GM18517 (cell line): ENCODE measurements at regions not wholly inside any gene's neighbourhood (a gene's known extent, or its start where the extent isn't known, plus 50 kb on each side); places are given as distances from the start of the nearest gene placed in this dataset.
"Not testable (repeated sequence)": the region's sequence is repeated elsewhere in the genome, so short reads cannot be mapped to it uniquely, and the experiment has no call there.

Source experiments
- ATAC-seq: cut with Tn5 transposase; IDR thresholded peaks from one replicate; pipeline ENCODE4 v1.9.1; 2021; ENCODE audit warnings: mild to moderate bottlenecking, moderate library complexity; ENCODE audit not compliant: unreplicated experiment

DNA sequence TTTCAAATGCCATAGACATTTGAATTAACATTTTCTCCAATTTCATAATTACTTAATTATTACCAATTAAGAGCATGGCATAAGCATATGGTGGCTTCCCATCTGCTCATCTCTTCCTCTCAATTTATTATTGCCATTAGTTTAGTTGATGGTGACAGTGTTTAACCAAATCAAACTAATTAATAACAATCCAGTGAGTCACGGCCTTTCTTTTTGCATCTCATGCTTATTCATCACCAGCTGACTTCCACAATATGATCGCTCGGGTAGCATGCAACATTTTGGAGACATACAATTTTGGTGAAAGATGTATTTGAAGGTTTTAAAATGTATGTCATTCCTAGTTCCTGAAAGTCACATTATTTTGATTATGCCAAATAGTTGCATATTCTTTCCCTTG lies 172.8 kb upstream of the TACR3 start:
- ATAC-seq = no peak

- ATAC-seq = no peak
Observed at GRCh38 chr4:103887191-103887590, 167.4 kb upstream of the TACR3 start.

DNA sequence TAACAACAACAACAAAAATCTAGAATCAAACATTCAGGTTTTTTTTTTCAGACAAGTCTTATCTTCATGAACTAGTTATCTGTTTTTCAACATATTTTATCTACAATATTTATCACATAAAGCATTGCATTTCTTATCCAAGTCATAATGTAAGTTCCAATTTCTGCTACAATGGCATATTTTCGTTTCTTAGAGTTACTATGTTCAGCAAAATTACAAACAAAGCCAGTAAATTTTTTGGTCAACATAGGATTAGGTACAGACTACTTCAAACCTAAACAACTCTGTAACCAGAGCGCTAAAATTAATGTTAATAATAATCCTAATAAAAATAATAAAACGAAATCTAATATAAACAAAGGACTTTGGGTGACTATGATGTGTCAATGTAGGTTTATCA lies 165.4 kb upstream of the TACR3 start:
- no peak for ATAC-seq

DNA sequence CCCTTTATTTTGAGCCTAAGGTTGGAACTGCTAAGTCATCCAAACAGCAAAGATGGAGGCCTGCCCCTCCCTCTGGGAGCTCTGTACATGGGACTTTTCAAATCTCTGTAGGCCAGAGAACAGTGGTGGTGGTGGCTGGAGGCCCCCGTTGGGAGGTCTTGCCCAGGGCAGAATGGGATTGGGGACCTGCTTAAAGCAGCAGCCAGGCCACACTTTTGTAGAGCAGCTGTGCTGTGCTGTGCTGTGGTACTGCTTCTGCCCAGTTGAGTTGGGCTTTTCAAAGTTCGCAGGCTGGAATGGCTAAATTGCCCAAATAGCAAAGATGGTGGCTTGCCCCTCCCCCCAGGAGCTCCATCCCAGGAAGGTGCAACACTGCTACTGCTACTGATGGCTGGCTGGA lies 147.5 kb upstream of the TACR3 start:
- no peak for ATAC-seq

- ATAC-seq = no peak
Observed at GRCh38 chr4:103853627-103854026, 133.8 kb upstream of the TACR3 start.

DNA sequence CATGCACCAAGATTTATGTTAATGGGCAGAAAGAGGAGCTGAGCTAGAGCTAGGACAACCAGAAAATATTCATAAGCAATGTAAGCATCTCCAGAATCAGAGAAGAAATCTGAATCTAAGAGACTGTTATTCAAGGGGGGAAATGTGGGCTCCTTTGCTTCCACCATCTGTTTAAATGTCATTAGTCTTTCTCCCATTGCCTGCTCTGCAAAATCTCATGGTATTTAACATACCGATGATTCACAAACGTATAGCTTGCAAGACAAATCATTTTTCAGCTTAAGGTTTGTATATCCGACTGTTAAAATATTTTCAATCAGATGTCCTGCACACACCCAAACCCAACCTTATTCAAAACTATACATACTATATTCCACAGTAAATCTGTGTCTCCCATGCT lies 133.4 kb upstream of the TACR3 start:
- ATAC-seq = no peak

DNA sequence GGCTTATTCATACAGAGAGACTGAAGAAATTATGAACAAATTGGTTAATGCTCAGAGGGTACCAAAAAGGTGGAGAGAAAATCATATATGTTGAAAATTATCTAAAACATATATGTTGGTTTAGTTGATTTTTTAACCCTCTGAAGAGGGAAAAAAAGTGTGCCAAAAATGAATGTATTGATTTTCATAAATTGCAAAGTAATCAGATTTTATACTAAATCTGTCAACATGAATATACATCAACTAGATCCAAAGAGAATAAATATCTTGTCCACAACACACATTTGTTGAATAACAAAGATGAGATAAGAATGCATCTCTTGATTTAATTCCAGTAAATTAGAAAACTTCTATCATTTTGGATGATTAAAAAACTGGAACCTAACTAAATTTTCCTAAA lies 125.3 kb upstream of the TACR3 start:
- ATAC-seq = no peak

GRCh38 chr4:103842637-103843239 lies 123.0 kb upstream of the TACR3 start:
- no peak for ATAC-seq

DNA sequence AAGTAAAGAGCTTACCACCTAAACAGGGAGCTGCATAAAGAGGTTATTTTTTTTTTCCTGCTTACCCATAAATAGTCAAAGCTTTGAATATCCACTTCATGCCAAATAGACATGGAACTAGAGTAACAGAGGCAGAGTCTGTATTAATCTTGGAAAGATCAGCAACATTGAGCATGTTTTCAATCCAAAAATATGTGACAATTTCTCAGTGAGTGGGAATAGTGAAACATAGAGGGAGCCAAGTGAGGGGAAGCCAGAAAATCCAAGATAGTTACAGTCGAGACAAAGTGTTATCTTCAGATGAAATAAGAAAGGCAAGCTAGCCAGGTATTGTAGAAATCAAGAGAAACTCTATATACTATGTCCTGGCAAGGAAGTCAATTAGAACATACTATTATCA lies 122.3 kb upstream of the TACR3 start:
- ATAC-seq = no peak

DNA sequence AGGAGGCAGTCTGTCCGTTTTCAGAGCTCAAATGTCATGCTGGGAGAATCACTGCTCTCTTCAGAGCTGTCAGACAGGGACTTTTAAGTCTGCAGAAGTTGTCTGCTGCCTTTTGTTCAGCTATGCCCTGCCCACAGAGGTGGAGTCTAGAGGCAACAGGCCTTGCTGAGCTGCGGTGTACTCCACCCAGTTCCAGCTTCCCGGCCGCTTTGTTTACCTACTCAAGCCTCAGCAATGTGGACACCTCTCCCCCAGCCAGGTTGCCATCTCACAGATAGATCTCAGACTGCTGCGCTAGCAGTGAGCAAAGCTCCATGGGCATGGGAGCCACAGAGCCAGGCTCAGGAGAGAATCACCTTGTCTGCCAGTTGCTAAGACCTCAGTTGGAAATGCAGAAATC lies 90.5 kb upstream of the TACR3 start:
- not testable (repeated sequence) for ATAC-seq

DNA sequence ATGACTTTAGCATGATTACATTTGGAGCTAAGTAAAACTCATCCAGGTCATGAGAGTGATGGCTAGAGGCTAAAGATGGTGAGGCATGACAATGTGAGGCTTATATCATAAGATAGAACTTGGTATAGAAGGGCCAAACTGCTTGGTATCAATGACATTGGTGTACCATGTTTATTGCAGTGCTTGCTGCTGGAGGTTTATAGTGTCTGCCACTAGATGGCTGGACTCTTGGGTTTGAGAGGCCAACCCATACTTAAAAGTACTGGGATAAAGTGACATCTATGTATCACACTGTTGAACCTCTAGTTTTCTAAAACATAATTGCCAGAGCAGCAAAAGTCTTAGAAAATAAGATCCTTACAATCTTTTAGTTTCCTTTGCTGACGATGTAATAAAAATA lies 83.0 kb upstream of the TACR3 start:
- no peak for ATAC-seq

DNA sequence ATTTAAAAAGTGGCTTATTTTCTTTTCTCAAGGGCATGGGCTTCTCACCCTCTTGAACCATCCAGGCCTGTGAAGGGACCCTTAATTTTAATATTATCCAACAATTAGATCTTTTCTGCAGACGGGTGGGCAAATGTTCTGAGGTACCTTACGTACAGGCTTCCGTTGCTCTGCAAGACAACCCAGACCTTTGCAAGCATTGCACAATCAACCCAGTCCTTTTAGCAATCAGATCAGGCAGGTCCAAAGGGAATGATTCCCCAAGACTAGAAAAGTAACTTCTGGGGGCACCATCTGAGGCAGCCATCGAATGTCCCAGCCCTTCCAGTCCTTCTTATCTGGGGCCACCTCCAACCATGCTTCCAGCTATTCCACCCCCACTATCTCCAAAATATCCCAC lies 67.3 kb upstream of the TACR3 start:
- ATAC-seq = no peak

GRCh38 chr4:103786593-103786992 lies 66.8 kb upstream of the TACR3 start:
- no peak for ATAC-seq

DNA sequence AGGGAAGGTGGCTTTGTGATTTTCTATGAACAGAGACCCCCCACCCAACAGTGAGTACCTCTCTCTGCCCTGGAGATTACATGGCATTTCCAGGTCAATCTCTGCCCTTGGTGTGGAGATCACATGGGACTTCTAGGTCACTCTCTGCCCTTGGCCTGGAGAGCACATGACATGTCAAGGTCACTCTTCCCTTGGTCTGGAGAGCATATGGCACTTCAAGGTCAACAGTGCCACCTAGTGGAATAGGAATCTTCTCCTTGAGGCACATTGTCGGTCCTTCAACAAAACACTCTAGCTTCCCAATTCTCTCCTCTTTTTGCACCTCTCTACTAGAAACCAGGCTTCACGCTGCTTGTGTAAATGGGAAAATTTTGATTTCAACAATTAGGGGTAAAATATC lies 66.2 kb upstream of the TACR3 start:
- peak; percentile 87 for ATAC-seq

DNA sequence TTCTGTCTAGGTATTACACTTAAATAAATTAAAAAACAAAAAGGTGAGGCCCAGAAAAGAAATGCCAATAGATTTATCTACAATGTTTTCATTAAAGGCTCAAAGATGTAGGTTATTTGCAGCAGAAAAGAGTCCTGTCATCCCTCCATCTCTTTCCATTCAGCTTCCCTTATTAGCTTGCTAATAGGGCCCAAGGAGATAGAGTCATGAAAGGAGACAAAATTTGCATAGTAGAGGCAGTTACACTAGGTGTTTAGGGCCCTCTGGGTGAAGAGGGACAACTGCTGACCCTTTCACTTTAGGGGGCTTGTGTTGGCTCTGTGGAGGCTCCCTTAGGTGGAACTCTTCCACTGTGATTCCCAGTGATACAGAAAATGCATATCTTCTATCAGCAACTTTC lies 58.4 kb upstream of the TACR3 start:
- no peak for ATAC-seq

GRCh38 chr4:103774326-103774825 lies 54.6 kb upstream of the TACR3 start:
- ATAC-seq = no peak

DNA sequence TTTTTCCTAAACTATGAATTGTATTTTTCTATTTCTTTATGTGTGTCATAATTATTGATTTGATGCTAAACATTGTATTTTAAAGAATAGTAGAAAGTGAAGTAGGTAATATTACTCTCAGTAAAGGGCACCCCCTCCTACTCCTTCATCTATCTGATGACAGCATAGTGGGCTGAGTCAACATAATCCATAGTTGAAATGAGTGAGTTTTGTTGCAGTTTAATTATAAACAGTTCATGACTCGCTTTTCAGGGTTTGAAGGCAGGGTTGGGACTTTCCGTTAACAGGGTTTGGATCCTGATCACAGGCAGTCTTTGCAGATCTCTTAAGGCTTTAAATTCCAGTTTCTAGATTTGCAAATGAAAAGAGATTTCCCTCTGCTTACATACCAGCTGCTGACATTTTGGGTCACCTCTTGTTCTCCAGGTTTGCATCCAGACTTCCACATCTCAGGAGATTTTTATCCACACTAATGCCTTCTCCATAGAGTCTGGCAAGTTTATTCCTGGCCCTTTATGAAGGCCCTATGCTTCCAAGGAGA lies 54.0 kb upstream of the TACR3 start:
- ATAC-seq = no peak
